ENCODE measurements at regions not wholly inside any gene's neighbourhood (a gene's known extent, or its start where the extent isn't known, plus 50 kb on each side); places are given as distances from the start of the nearest gene placed in this dataset.

GRCh38 chr3:189117087-189117486 lies 54.7 kb upstream of the TPRG1 start:
- no peak for DNase-seq (ENCODE audit: low read depth)

- no peak for DNase-seq (ENCODE audit: low read depth)
Observed at GRCh38 chr3:189118896-189119295, 52.9 kb upstream of the TPRG1 start.

- no peak for DNase-seq (ENCODE audit: low read depth)
Observed at GRCh38 chr3:189119950-189120349, 51.8 kb upstream of the TPRG1 start.

- DNase-seq (ENCODE audit: low read depth): no peak
Observed at GRCh38 chr3:189121092-189121491, 50.7 kb upstream of the TPRG1 start.
